HG03460 (cell line): ENCODE measurements at regions not wholly inside any gene's neighbourhood (a gene's known extent, or its start where the extent isn't known, plus 50 kb on each side); places are given as distances from the start of the nearest gene placed in this dataset.
"Not testable (repeated sequence)": the region's sequence is repeated elsewhere in the genome, so short reads cannot be mapped to it uniquely, and the experiment has no call there.

Source experiments
- ATAC-seq: cut with Tn5 transposase; IDR thresholded peaks from one replicate; pipeline ENCODE4 v1.9.1; 2021; ENCODE audit not compliant: unreplicated experiment

- no peak for ATAC-seq
Observed at GRCh38 chr21:36207577-36208320, 51.1 kb downstream of the DOP1B start.

DNA sequence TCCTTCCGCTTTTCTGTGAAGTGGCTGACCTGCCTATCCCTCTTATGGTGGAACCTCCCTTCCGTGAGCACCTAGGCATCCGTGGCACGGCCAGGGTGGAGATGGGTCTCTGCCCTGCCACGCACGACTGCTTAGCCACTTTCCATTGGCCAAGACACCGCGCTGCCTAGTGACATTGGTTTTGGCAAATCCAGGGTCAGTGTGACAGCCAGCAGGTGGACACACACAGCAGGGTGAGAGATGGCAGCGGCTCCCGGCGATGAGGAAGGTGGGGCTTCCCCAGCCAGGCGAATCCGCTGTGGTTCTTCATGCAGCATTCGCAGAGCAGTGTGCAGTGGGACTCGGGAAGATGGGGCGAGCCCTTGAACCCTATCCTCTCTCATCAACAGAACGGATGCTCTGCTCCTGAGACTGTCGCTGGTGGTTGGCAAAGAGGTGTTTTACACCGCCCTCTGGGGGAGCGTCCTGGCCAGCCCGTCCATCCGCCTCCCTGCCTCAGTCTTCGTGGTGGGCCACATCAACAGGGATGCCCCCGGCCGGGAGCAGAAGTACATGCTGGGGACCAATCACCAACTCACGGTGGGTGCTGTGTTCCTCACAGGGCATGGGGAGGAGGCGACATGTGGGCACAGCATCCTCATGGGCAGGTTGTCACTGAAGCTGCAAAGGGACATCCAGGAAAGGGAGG lies 51.8 kb downstream of the DOP1B start:
- ATAC-seq = no peak

DNA sequence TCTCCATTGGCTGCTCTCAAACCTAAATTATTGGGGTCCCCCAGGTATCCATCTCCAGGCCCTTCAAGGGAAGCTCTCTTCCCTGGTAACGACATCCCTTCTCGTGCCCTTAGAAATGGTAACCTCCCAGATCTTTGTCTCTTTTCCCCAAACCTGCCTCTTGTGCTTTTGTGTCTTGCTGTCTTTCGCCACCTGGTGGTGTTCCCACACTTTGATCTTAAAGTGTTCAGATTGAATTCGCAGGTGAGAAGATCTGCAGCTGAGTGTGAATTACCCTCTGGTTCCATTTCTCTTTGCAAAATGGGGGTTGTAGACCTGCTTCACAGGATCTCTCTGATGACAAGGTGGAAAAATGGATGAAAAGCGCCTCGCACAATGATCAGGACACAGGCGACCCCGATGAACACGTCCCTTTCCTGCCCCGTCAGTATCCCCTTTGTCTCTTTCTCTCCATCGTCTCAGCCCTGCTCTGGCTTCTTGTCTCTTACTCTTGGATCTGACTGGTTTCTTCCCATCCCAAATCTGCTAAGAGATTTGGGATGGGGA lies 53.1 kb downstream of the DOP1B start:
- no peak for ATAC-seq

DNA sequence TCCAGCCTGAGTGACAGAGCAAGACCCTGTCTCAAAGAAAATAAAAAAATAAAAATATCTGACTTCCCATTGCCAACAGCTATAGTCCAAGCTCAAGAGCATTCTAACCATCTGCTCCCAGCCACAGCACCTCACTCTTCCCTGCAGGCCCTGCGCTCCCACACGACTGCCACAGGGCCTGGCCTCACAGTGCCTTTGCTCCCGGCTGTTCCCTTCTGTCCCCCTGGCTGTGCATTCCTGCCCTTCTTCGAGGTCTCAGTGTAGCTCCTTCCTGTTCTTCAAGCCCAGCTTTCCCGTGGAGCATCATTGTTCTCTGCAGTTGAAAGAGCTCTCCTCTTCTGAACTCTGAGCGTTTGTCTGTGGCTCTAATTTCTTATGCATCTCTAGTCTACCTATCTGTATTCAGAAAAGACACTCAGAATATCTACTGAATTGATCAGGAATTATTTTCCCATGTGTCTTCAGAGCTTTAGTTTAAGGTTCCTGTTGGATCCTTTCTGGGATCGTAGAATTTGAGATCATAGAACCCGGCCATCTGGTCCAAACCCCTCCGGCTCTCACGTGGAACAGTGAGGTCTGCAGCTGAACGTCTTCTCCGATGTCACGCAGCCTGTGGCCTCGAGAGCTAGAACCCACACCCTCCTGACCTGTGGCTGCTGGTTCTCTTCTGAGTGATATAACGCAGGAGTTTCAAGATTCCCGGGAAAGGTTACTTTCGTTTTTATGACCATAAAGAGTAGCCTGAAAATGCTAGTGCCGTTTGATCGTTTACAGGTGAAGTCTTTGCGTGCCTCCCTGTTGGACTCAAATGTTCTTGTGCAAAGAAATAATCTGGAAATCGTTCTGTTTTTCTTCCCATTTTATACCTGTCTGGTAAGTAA lies 54.4 kb downstream of the DOP1B start:
- no peak for ATAC-seq

- no peak for ATAC-seq
Observed at GRCh38 chr21:36211660-36212512, 55.3 kb downstream of the DOP1B start.

GRCh38 chr21:36212513-36212780 lies 55.8 kb downstream of the DOP1B start:
- ATAC-seq = no peak

- no peak for ATAC-seq
Observed at GRCh38 chr21:36214561-36214960, 57.9 kb downstream of the DOP1B start.

- ATAC-seq = no peak
Observed at GRCh38 chr21:36217743-36218142, 61.1 kb downstream of the DOP1B start.

- ATAC-seq = no peak
Observed at GRCh38 chr21:36218691-36219090, 62.1 kb downstream of the DOP1B start.

DNA sequence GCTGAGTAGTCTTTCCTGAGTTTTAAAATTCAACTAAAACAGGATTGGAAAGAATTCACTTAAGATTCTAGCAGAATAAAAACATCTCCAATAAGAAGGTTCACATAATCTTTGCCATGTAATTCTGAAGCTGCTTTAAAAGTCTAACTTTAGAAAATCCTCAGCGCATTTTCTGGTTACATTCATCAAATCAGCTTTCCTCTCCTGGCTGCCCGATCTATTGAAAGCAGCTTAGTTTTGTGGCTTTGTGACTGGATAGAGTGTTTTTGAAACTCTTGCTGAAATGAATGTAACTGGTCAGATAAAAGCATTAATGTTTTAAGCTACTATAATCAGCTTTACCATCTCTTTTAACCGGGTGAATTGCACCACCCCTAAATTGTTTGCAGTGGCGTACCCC lies 66.8 kb downstream of the DOP1B start:
- ATAC-seq = no peak

GRCh38 chr21:36229181-36229580 lies 72.6 kb downstream of the DOP1B start:
- ATAC-seq = no peak

- not testable (repeated sequence) for ATAC-seq
Observed at GRCh38 chr21:36231444-36231843, 74.8 kb downstream of the DOP1B start.

DNA sequence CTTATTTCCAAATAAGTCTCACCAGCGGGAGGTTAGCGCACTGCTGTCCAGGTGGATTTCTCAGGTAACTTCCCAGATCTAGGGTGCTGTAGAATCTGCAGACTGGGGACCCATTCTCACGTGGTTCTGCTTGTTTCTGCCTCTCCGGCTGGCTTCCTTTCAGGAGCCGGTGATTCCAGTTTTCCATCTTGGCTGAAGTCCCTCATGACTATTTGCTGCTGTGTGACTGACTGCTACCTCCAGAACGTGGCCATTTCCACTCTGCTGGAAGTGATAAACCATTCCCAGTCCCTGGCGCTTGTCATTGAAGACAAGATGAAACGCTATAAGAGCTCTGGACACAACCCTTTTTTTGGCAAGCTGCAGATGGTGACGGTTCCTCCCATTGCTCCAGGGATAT lies 76.0 kb downstream of the DOP1B start:
- no peak for ATAC-seq

- no peak for ATAC-seq
Observed at GRCh38 chr21:36235058-36235582, 78.5 kb downstream of the DOP1B start.

- no peak for ATAC-seq
Observed at GRCh38 chr21:36236052-36236730, 79.6 kb downstream of the DOP1B start.

DNA sequence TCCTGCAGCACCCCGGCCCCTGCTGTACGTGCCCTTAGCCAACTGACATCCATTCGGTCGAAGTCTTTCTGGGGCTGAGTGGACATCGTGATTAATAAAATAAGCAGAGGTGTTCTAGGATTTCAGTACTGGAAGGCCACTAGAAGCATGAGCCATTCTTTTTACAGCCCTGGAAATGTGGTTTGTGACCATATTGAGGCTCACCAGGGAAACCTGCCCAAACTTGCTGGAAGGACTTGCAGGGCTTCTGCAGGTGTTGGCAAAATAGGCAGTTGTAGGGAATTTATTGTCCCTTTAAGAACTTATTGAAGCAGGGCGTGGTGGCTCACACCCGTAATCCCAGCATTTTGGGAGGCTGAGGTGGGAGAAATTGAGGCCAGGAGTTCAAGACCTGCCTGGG lies 80.8 kb downstream of the DOP1B start:
- ATAC-seq = no peak

DNA sequence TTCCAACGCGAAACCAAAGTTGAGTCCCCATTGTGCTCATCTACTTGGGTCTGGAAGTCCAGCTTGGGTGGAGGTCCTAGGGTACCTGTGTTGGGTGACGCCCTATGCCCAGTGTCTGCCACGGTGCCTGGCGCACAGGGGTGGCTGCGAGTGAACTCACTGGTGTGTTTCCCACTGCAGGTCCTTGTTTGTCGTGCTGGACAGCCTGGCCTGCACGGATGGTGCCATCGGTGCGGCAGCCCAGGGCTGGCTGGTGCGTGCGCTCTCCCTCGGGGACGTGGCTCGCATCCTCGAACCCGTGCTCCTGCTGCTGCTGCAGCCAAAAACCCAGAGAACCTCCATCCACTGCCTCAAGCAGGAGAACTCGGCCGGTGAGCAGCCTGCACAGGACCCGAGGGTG lies 80.4 kb upstream of the MORC3 start:
- no peak for ATAC-seq

- no peak for ATAC-seq
Observed at GRCh38 chr21:36241717-36242116, 78.3 kb upstream of the MORC3 start.

DNA sequence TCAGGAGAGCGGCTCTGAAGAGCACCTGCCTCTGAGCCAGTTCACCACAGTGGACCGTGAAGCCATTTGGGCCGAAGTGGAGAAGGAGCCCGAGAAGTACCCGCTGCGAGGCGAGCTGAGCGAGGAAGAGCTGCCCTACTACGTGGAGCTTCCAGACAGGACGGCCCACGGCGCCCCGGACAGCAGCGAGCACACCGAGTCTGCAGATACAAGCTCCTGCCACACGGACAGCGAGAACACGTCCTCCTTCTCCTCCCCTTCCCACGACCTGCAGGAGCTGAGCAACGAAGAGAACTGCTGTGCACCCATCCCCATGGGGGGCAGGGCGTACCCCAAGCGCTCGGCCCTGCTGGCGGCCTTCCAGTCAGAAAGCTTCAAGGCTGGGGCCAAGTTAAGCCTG lies 74.9 kb upstream of the MORC3 start:
- no peak for ATAC-seq

DNA sequence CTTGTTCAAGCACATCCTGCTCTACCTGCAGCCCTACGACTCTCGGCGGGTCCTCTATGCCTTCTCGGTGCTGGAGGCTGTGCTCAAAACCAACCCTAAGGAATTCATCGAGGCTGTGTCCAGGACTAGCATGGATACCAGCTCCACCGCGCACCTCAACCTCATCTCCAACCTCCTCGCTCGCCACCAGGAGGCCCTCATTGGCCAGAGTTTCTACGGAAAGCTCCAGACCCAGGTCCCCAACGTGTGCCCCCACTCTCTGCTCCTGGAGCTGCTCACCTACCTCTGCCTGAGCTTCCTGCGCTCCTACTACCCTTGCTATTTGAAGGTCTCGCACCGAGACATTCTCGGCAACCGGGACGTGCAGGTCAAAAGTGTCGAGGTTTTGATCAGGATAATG lies 74.3 kb upstream of the MORC3 start:
- ATAC-seq = no peak
